ENCODE measurements at regions not wholly inside any gene's neighbourhood (a gene's known extent, or its start where the extent isn't known, plus 50 kb on each side); places are given as distances from the start of the nearest gene placed in this dataset.
A peak's percentile ranks its signal among the peaks of the same experiment; 100 is the strongest.
"Not testable (repeated sequence)": the region's sequence is repeated elsewhere in the genome, so short reads cannot be mapped to it uniquely, and the experiment has no call there.

DNA sequence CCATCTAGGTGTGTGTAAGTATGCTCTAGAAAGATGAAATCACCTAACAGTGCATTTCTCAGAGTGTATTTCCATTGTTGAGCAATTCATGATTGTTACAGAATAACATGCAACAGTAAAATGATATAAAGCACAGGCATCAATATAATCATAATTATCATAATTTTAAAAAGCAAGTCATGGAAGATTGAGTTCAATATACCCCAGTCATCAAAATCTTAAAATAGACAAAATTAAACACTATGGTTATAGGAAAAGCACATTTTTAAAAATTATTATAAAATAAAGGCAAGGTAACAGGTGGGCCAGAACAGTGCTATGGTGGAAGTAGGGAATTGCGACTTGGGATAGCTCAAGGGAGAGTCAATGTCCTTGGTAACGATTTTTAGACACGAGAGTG is 555.4 kb upstream of the VRK2 start:
- Histone ChIP-seq H3K9me3 (no peaks in the 10 kb centered on the region), H3K4me1 (no peaks in the 10 kb centered on the region), H3K36me3 (replicated peaks in 1 of 2; ENCODE audit: insufficient read depth in 1 of 2, low read depth in 2 of 2) (no peaks in the 10 kb centered on the region), H3K27me3 (no peaks in the 10 kb centered on the region), H3K27ac (no peak overlapping the region), H3K4me3 (no peak overlapping the region)
- ATAC-seq (no peak), DNase-seq (no peak)
- TF ChIP-seq, protein P1, sequence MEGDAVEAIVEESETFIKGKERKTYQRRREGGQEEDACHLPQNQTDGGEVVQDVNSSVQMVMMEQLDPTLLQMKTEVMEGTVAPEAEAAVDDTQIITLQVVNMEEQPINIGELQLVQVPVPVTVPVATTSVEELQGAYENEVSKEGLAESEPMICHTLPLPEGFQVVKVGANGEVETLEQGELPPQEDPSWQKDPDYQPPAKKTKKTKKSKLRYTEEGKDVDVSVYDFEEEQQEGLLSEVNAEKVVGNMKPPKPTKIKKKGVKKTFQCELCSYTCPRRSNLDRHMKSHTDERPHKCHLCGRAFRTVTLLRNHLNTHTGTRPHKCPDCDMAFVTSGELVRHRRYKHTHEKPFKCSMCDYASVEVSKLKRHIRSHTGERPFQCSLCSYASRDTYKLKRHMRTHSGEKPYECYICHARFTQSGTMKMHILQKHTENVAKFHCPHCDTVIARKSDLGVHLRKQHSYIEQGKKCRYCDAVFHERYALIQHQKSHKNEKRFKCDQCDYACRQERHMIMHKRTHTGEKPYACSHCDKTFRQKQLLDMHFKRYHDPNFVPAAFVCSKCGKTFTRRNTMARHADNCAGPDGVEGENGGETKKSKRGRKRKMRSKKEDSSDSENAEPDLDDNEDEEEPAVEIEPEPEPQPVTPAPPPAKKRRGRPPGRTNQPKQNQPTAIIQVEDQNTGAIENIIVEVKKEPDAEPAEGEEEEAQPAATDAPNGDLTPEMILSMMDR (IDR thresholded peaks at IDR 0.05) = no peak
- no peak for TF ChIP-seq POLR2A (IDR thresholded peaks at IDR 0.05)
- WGBS, 2 donors = 82 to 94% methylated on average over 3 of the region's 3 CpGs
- intact Hi-C loops (cut with DNase I) = no loop called here

DNA sequence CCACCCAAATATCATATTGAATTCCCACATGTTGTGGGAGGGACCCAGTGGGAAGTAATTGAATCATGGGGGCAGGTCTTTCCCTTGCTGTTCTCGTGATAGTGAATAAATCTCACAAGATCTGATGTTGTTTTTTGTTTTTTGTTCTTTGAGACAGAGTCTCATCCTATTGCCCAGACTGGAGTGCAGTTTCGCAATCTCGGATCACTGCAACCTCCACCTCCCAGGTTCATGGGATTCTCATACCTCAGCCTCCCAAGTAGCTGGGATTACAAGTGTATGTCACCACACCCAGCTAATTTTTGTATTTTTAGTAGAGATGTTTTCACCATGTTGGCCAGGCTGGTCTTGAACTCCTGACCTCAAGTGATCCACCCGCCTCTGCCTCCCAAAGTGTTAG is 552.6 kb upstream of the VRK2 start:
- H3K9me3 ChIP-seq; H3K27ac ChIP-seq; H3K4me3 ChIP-seq; H3K4me1 ChIP-seq; H3K27me3 ChIP-seq; intact Hi-C loops (cut with DNase I); DNase-seq; ATAC-seq; H3K36me3 ChIP-seq (replicated peaks in 1 of 2; ENCODE audit: insufficient read depth in 1 of 2, low read depth in 2 of 2): not testable (repeated sequence)
- 89 to 92% methylated on average over 4 of the region's 4 CpGs for WGBS, 2 donors

DNA sequence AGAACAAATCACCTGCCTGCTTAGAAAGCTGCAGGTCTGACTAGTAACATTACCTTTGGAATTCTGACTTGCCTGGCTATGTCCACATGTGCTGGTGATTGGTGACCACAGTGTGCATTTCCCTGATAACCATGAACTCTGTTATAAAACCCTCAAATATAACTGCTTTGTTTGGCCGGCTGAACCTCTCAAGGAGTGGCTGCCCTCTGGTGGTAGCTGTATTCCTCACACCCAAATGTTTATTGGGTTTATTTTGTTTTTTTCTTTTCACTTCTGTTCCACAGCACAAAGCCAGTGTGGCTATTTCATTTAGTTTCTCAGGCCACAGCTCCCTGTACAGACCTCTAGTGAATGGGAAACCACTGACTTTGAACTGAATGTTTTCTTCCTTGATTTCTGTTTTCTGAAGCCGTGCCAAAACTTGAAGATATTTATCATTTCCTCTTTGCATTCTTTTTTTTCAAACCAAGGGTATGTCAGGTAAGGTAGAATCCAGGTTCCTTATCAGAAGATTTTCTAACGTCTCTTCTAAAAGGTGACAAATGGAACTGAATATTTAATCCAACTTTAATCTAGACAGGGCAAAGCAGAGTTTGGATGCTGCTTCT is 549.0 kb upstream of the VRK2 start:
- peak; percentile 83 for ATAC-seq
- no peak for TF ChIP-seq POLR2A (IDR thresholded peaks at IDR 0.05)
- TF ChIP-seq, protein P1 (IDR thresholded peaks at IDR 0.05) = peak; percentile 61 to 80 (median 73)
- Histone ChIP-seq H3K27me3 (no peaks in the 10 kb centered on the region), H3K9me3 (no peaks in the 10 kb centered on the region), H3K36me3 (replicated peaks in 1 of 2; ENCODE audit: insufficient read depth in 1 of 2, low read depth in 2 of 2) (no peaks in the 10 kb centered on the region), H3K4me1 (no peaks in the 10 kb centered on the region), H3K4me3 (no peak overlapping the region), H3K27ac (no peak overlapping the region)
- 10 to 17% methylated on average over 3 of the region's 3 CpGs for WGBS, 2 donors
- peak; percentile 50 to 65 (median 54) for DNase-seq
- intact Hi-C loops (cut with DNase I) = no loop called here

DNA sequence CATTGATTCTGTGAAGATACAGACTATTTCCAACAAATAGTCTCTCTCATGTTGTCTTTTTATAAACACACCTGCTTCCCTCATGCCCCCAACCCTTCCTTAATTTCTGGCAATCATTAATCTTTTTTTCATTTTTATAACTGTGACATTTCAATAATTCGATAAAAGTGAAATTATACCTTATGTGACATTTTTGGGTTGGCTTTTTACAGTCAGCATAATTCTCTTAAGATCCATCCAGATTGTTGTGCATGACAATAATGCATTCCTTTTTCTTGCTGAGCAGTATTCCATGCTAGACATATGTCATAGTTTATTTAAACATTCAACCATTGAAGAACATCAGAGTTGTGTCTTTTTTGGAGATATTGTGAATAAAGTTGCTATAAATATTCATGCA is 541.8 kb upstream of the VRK2 start:
- Histone ChIP-seq H3K4me1 (no peaks in the 10 kb centered on the region), H3K4me3 (no peak overlapping the region), H3K27me3 (no peaks in the 10 kb centered on the region), H3K27ac (no peak overlapping the region), H3K36me3 (replicated peaks in 1 of 2; ENCODE audit: insufficient read depth in 1 of 2, low read depth in 2 of 2) (no peaks in the 10 kb centered on the region), H3K9me3 (no peaks in the 10 kb centered on the region)
- no peak for ATAC-seq
- 46 to 88% methylated on average over 1 of the region's 1 CpG for WGBS, 2 donors
- DNase-seq = no peak
- TF ChIP-seq, protein P1 (IDR thresholded peaks at IDR 0.05) = no peak
- TF ChIP-seq POLR2A (IDR thresholded peaks at IDR 0.05) = no peak
- intact Hi-C loops (cut with DNase I) = no loop called here

DNA sequence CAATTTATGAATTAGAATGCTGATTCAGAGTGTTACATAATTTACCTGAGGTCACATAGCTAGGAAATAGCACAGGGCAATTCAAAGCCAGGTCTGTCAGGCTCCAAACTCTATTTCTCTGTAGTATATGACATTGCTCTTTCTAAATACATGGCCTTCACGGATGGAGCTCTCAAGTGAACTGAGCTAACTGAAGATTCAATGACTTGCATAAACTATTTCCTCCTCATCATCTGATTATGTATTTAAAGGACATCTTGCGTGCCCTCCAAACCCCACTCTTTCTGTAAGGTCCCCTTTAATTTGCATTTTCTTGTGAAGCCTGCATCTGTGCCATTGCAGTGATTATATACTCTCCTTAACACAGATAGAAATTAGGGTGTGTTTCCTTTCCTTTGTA is 537.4 kb upstream of the VRK2 start:
- H3K27me3 ChIP-seq = no peaks in the 10 kb centered on the region
- no peak overlapping the region for H3K4me3 ChIP-seq
- H3K4me1 ChIP-seq = no peaks in the 10 kb centered on the region
- H3K27ac ChIP-seq = no peak overlapping the region
- no peaks in the 10 kb centered on the region for H3K36me3 ChIP-seq (replicated peaks in 1 of 2; ENCODE audit: insufficient read depth in 1 of 2, low read depth in 2 of 2)
- intact Hi-C loops (cut with DNase I) = no loop called here
- TF ChIP-seq, protein P1 (IDR thresholded peaks at IDR 0.05) = no peak
- ATAC-seq = no peak
- DNase-seq = no peak
- WGBS, 2 donors = 70 to 76% methylated on average over 2 of the region's 2 CpGs
- no peaks in the 10 kb centered on the region for H3K9me3 ChIP-seq
